ENCODE measurements at regions not wholly inside any gene's neighbourhood (a gene's known extent, or its start where the extent isn't known, plus 50 kb on each side); places are given as distances from the start of the nearest gene placed in this dataset.

DNA sequence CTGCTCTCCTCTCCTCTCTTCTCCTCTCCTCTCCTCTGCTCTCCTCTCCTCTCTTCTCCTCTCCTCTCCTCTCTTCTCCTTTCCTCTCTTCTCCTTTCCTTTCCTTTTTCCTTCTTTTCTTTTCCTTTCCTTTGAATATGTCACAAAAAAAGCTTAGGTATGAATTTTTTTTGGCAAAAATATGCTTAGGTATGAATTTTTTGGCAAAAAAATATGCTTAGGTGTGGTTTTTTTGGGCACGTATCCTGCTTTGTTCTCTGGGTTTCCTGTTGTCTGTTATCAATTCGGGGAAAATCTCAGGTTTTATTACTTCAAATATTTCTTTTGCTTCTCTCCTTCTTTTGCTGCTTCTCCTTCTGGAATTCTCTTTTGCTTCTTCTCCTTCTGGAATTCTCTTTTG lies 155.5 kb upstream of the PMEPA1 start:
- no peak for TF ChIP-seq PAX5 (IDR thresholded peaks at IDR 0.05; ENCODE audit: borderline replicate concordance, low read depth, low read length)
- no peak for TF ChIP-seq IKZF1 (conservative IDR thresholded peaks at IDR 0.05)
- TF ChIP-seq, protein P1, sequence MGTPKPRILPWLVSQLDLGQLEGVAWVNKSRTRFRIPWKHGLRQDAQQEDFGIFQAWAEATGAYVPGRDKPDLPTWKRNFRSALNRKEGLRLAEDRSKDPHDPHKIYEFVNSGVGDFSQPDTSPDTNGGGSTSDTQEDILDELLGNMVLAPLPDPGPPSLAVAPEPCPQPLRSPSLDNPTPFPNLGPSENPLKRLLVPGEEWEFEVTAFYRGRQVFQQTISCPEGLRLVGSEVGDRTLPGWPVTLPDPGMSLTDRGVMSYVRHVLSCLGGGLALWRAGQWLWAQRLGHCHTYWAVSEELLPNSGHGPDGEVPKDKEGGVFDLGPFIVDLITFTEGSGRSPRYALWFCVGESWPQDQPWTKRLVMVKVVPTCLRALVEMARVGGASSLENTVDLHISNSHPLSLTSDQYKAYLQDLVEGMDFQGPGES (IDR thresholded peaks at IDR 0.05) = no peak
- TF ChIP-seq ZSCAN29 (IDR thresholded peaks at IDR 0.05) = no peak
- TF ChIP-seq, protein P2, sequence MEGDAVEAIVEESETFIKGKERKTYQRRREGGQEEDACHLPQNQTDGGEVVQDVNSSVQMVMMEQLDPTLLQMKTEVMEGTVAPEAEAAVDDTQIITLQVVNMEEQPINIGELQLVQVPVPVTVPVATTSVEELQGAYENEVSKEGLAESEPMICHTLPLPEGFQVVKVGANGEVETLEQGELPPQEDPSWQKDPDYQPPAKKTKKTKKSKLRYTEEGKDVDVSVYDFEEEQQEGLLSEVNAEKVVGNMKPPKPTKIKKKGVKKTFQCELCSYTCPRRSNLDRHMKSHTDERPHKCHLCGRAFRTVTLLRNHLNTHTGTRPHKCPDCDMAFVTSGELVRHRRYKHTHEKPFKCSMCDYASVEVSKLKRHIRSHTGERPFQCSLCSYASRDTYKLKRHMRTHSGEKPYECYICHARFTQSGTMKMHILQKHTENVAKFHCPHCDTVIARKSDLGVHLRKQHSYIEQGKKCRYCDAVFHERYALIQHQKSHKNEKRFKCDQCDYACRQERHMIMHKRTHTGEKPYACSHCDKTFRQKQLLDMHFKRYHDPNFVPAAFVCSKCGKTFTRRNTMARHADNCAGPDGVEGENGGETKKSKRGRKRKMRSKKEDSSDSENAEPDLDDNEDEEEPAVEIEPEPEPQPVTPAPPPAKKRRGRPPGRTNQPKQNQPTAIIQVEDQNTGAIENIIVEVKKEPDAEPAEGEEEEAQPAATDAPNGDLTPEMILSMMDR (IDR thresholded peaks at IDR 0.05 in 2 of 3, conservative IDR thresholded peaks at IDR 0.05 in 1 of 3; ENCODE audit: control insufficient read depth in 2 of 3, extremely low read depth in 1 of 3, insufficient read depth in 1 of 3, low read depth in 3 of 3, low read length in 3 of 3) = no peak
- no peak for TF ChIP-seq POLR2AphosphoS5 (IDR thresholded peaks at IDR 0.05; ENCODE audit: low read length)
- no peak for TF ChIP-seq FOXM1 (IDR thresholded peaks at IDR 0.05; ENCODE audit: low read depth, low read length)
- no peak for TF ChIP-seq POLR2A (IDR thresholded peaks at IDR 0.05; ENCODE audit: low read depth, low read length)

All from GM12878 (cell line).